T-helper 9 cell (primary cell): ENCODE measurements at regions not wholly inside any gene's neighbourhood (a gene's known extent, or its start where the extent isn't known, plus 50 kb on each side); places are given as distances from the start of the nearest gene placed in this dataset.

ENCODE experiments used
- DNase-seq: peaks from one replicate; pipeline ENCODE4 v3.0.0-alpha.2; 2020

- DNase-seq = no peak
These were observed 393.5 kb upstream of the ADARB2 start for GRCh38 chr10:2130705-2131305.

- no peak for DNase-seq
These were observed 391.7 kb upstream of the ADARB2 start for GRCh38 chr10:2128991-2129390.

- no peak for DNase-seq
These were observed 386.8 kb upstream of the ADARB2 start for GRCh38 chr10:2124135-2124534.

- DNase-seq = no peak
These were observed 385.3 kb upstream of the ADARB2 start for GRCh38 chr10:2122431-2123124.

GRCh38 chr10:2121929-2122328 is 384.6 kb upstream of the ADARB2 start:
- DNase-seq = no peak

GRCh38 chr10:2121315-2121714 is 384.0 kb upstream of the ADARB2 start:
- DNase-seq = no peak

GRCh38 chr10:2120746-2121145 is 383.4 kb upstream of the ADARB2 start:
- DNase-seq = no peak

GRCh38 chr10:2119316-2119715 is 382.0 kb upstream of the ADARB2 start:
- no peak for DNase-seq

GRCh38 chr10:2118201-2118600 is 380.9 kb upstream of the ADARB2 start:
- DNase-seq = no peak

- DNase-seq = no peak
These were observed 380.3 kb upstream of the ADARB2 start for GRCh38 chr10:2117641-2118040.

GRCh38 chr10:2111965-2112364 is 374.6 kb upstream of the ADARB2 start:
- no peak for DNase-seq

GRCh38 chr10:2108496-2108895 is 371.2 kb upstream of the ADARB2 start:
- DNase-seq = no peak

- no peak for DNase-seq
These were observed 369.3 kb upstream of the ADARB2 start for GRCh38 chr10:2106641-2107040.

GRCh38 chr10:2099321-2099720 is 362.0 kb upstream of the ADARB2 start:
- no peak for DNase-seq

- DNase-seq = no peak
These were observed 360.6 kb upstream of the ADARB2 start for GRCh38 chr10:2097937-2098336.

- DNase-seq = no peak
These were observed 356.8 kb upstream of the ADARB2 start for GRCh38 chr10:2094171-2094570.

- DNase-seq = no peak
These were observed 346.3 kb upstream of the ADARB2 start for GRCh38 chr10:2083591-2083990.

GRCh38 chr10:2081501-2081900 is 344.2 kb upstream of the ADARB2 start:
- no peak for DNase-seq

GRCh38 chr10:2079603-2080078 is 342.3 kb upstream of the ADARB2 start:
- no peak for DNase-seq

GRCh38 chr10:2077231-2077630 is 339.9 kb upstream of the ADARB2 start:
- DNase-seq = no peak

GRCh38 chr10:2076528-2076927 is 339.2 kb upstream of the ADARB2 start:
- no peak for DNase-seq

- no peak for DNase-seq
These were observed 329.7 kb upstream of the ADARB2 start for GRCh38 chr10:2067015-2067414.

GRCh38 chr10:2054728-2055127 is 317.4 kb upstream of the ADARB2 start:
- no peak for DNase-seq

GRCh38 chr10:2053805-2054204 is 316.5 kb upstream of the ADARB2 start:
- no peak for DNase-seq

GRCh38 chr10:2051108-2051507 is 313.8 kb upstream of the ADARB2 start:
- DNase-seq = no peak
